Endothelial cell of umbilical vein (primary cell): ENCODE measurements at regions not wholly inside any gene's neighbourhood (a gene's known extent, or its start where the extent isn't known, plus 50 kb on each side); places are given as distances from the start of the nearest gene placed in this dataset.

Source experiments
- BruUV-seq: library from RNA; stranded (reverse); fragments of 400-500 nt; replicated peaks from 2 replicates; lab custom pipeline; 2021; lab: Mats Ljungman, UMichigan
- CTCF ChIA-PET: fragments of 300-600, 350-600 bp; sonication (Branson Sonifier 250); formaldehyde crosslinking; loops from one replicate; lab custom pipeline; 2021; ENCODE audit warnings: antibody characterized with exemption, inconsistent platforms; lab: Charles Lee
- POLR2A ChIA-PET: fragments of 300-600, 350-600 bp; sonication (Branson Sonifier 250); formaldehyde crosslinking; loops from one replicate; lab custom pipeline; 2021; ENCODE audit warnings: antibody characterized with exemption, inconsistent platforms; lab: Charles Lee
- DNase-seq: peaks from one replicate; pipeline ENCODE4 v3.0.0-alpha.2; 2011; ENCODE audit warnings: low read depth, low spot score
- FAIRE-seq: peaks from 2 replicates; lab custom pipeline; 2011; peaks lifted over from hg19 to GRCh38; lab: Jason Lieb, UNC
- H2AFZ ChIP-seq: 2 replicates; pipeline ENCODE4 v1.6.0; 2012; ENCODE audit warnings: low read depth, low read length, control low read depth, inconsistent platforms
- H3K27ac ChIP-seq: 2 replicates; pipeline ENCODE4 v1.5.1; 2011; ENCODE audit warnings: low read depth, mild to moderate bottlenecking, control low read depth, low read length, moderate library complexity; ENCODE audit not compliant: insufficient read depth
- H3K27me3 ChIP-seq, 2 experiments: 2 replicates each; pipeline versions ENCODE4 v1.6.0 to v1.6.1; 2011; ENCODE audit warnings: low read length in 2 of 2, mixed read lengths in 1 of 2; ENCODE audit not compliant: control insufficient read depth in 2 of 2, insufficient read depth in 2 of 2
- H3K36me3 ChIP-seq, 2 experiments: 2 replicates in 1 of 2; 3 replicates in 1 of 2; pipeline ENCODE4 v1.5.1; 2011; ENCODE audit warnings: low read length in 2 of 2, mild to moderate bottlenecking in 1 of 2, moderate library complexity in 1 of 2; ENCODE audit not compliant: control insufficient read depth in 2 of 2, insufficient read depth in 2 of 2; ENCODE audit errors: extremely low read depth in 1 of 2
- H3K4me1 ChIP-seq: 3 replicates; pipeline ENCODE4 v1.5.1; 2011; ENCODE audit warnings: mild to moderate bottlenecking, low read length; ENCODE audit not compliant: control insufficient read depth, insufficient read depth; ENCODE audit errors: extremely low read depth
- H3K4me2 ChIP-seq: 2 replicates; pipeline ENCODE4 v1.6.1; 2011; ENCODE audit warnings: low read length, control low read depth, mixed read lengths; ENCODE audit not compliant: insufficient read depth
- H3K4me3 ChIP-seq, 3 experiments: fragments of 200-600 bp in 1 of 3; sonication (generic), shearing (Covaris generic) in 1 of 3; replicated peaks in 1 of 3; 2 replicates each; pipeline ENCODE4 v1.5.1; 2011 to 2016; ENCODE audit warnings: control low read depth in 3 of 3, low read length in 3 of 3, mild to moderate bottlenecking in 2 of 3, inconsistent platforms in 1 of 3, low read depth in 1 of 3, moderate library complexity in 1 of 3; ENCODE audit not compliant: insufficient read depth in 1 of 3
- H3K79me2 ChIP-seq: 2 replicates; pipeline ENCODE4 v1.6.0; 2012; ENCODE audit warnings: low read length, inconsistent platforms; ENCODE audit not compliant: control insufficient read depth, insufficient read depth
- H3K9ac ChIP-seq: replicated peaks from 2 replicates; pipeline ENCODE3; 2011; ENCODE audit warnings: low read length, control low read depth; ENCODE audit not compliant: insufficient read depth; ENCODE audit errors: extremely low read depth
- H3K9me1 ChIP-seq: replicated peaks from 3 replicates; pipeline ENCODE4 v1.6.0; 2011; ENCODE audit warnings: mild to moderate bottlenecking, low read length; ENCODE audit not compliant: control insufficient read depth, insufficient read depth; ENCODE audit errors: extremely low read depth
- H3K9me3 ChIP-seq: replicated peaks from 2 replicates; pipeline ENCODE4 v1.5.1; 2012; ENCODE audit warnings: low read length, inconsistent platforms; ENCODE audit not compliant: control insufficient read depth, insufficient read depth
- H4K20me1 ChIP-seq: replicated peaks from 2 replicates; pipeline ENCODE3; 2011; ENCODE audit warnings: mild to moderate bottlenecking, low read length; ENCODE audit not compliant: control insufficient read depth, insufficient read depth; ENCODE audit errors: extremely low read depth
- EZH2 ChIP-seq: IDR thresholded peaks from 2 replicates; pipeline ENCODE4 v1.6.1; 2012; ENCODE audit warnings: borderline replicate concordance, low read depth, mild to moderate bottlenecking, moderate library complexity, low read length, inconsistent platforms; ENCODE audit not compliant: severe bottlenecking
- FOS ChIP-seq: IDR thresholded peaks from 2 replicates; pipeline ENCODE4 v1.6.1; 2011; ENCODE audit warnings: mild to moderate bottlenecking, low read length, moderate library complexity, borderline replicate concordance; ENCODE audit not compliant: insufficient read depth
- GATA2 ChIP-seq: IDR thresholded peaks from 2 replicates; pipeline ENCODE4 v1.7.0; 2011; ENCODE audit warnings: low read depth, mild to moderate bottlenecking, moderate library complexity, mixed read lengths, low read length; ENCODE audit not compliant: insufficient read length, insufficient read depth
- JUN ChIP-seq: IDR thresholded peaks from 2 replicates; pipeline ENCODE4 v1.6.1; 2011; ENCODE audit warnings: borderline replicate concordance, low read depth; ENCODE audit not compliant: insufficient read length, insufficient read depth
- MYC ChIP-seq: IDR thresholded peaks from one replicate; pipeline ENCODE4 v1.6.1; 2011; ENCODE audit warnings: mild to moderate bottlenecking, low read depth, low read length
- POLR2A ChIP-seq: IDR thresholded peaks from 2 replicates; pipeline ENCODE4 v1.6.1; 2012; ENCODE audit warnings: low read depth, mild to moderate bottlenecking, control low read depth, low read length
- POLR2AphosphoS5 ChIP-seq: IDR thresholded peaks from 2 replicates; pipeline ENCODE4 v1.6.1; 2012; ENCODE audit warnings: low read depth, mild to moderate bottlenecking, control low read depth, low read length, moderate library complexity; ENCODE audit not compliant: insufficient read depth
- dilution Hi-C: fragments of 300-500 bp; cut with MboI; formaldehyde crosslinking; loops from one replicate; pipeline ENCODE4 v1.15.0; 2019; ENCODE audit warnings: low sequenced_read_pairs; ENCODE audit not compliant: extremely low pct_ligation_motif_present
- intact Hi-C: fragments of 100-400 bp; cut with micrococcal nuclease; formaldehyde crosslinking; loops from one replicate; pipeline ENCODE4 v1.10.0; 2022
- TF ChIP-seq, protein P1 (sequence below), 2 donors: IDR thresholded peaks; 1 replicate in 1 of 2; 2 replicates in 1 of 2; pipeline ENCODE4 v1.5.1; 2011; ENCODE audit warnings: low read length in 2 of 2, mild to moderate bottlenecking in 2 of 2, moderate library complexity in 2 of 2, control low read depth in 1 of 2, inconsistent platforms in 1 of 2, low read depth in 1 of 2; ENCODE audit not compliant: insufficient read depth in 1 of 2; ENCODE audit errors: extremely low read depth in 1 of 2
- TF ChIP-seq, protein P2 (sequence below): IDR thresholded peaks from 2 replicates; pipeline ENCODE4 v1.6.1; 2011; ENCODE audit not compliant: insufficient read depth, insufficient read length

DNA sequence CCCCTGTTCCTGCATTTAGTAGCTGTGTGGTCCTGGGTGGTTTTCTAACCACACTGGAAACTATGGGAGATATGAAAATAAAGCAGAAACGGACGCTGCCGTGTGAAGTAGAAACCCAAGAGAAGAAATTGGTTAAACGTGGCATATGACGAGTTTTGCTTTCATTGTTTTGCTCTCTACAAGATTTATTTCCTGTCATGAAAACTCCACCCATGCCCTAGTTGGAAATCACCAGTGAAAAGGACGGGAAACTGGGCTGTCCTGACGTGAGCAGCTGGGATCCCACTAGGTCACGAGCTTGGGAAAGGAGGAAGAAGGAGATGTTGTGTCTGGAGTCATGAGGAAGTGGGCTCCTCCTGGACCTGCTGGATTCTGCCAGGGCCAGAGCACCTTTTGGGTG lies 120.8 kb upstream of the GADD45A start:
- Histone ChIP-seq H3K27me3 (no peaks in the 10 kb centered on the region), H4K20me1 (no peaks in the 10 kb centered on the region), H3K9me3 (no peaks in the 10 kb centered on the region), H3K9me1 (no peaks in the 10 kb centered on the region), H2AFZ (peak overlapping the region; percentile 90), H3K4me2 (no peak overlapping the region), H3K79me2 (no peaks in the 10 kb centered on the region), H3K9ac (no peak overlapping the region), H3K4me3 (no peak overlapping the region), H3K36me3 (no peaks in the 10 kb centered on the region), H3K27ac (peak overlapping the region; percentile 51), H3K4me1 (peaks cover 11% of the 10 kb centered on the region)
- dilution Hi-C loops: no loop called here
- CTCF ChIA-PET: interaction anchor here (0.6 to 0.9 kb wide), 3 partner anchors 29 to 196 kb away, joined by 3 to 4 read pairs (median 3); no protein-coding TSS in a partner anchor
- intact Hi-C loops: no loop called here
- DNase-seq (peak; percentile 91), FAIRE-seq (peak; percentile 68)
- TF ChIP-seq FOS (no peak), JUN (no peak), GATA2 (no peak), POLR2A (no peak), EZH2 (no peak), MYC (no peak), POLR2AphosphoS5 (no peak)
- TF ChIP-seq, protein P1, sequence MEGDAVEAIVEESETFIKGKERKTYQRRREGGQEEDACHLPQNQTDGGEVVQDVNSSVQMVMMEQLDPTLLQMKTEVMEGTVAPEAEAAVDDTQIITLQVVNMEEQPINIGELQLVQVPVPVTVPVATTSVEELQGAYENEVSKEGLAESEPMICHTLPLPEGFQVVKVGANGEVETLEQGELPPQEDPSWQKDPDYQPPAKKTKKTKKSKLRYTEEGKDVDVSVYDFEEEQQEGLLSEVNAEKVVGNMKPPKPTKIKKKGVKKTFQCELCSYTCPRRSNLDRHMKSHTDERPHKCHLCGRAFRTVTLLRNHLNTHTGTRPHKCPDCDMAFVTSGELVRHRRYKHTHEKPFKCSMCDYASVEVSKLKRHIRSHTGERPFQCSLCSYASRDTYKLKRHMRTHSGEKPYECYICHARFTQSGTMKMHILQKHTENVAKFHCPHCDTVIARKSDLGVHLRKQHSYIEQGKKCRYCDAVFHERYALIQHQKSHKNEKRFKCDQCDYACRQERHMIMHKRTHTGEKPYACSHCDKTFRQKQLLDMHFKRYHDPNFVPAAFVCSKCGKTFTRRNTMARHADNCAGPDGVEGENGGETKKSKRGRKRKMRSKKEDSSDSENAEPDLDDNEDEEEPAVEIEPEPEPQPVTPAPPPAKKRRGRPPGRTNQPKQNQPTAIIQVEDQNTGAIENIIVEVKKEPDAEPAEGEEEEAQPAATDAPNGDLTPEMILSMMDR (IDR thresholded peaks at IDR 0.05; ENCODE audit: extremely low read depth in 1 of 2, insufficient read depth in 1 of 2, low read depth in 1 of 2, low read length in 2 of 2): no peak
- TF ChIP-seq, protein P2, sequence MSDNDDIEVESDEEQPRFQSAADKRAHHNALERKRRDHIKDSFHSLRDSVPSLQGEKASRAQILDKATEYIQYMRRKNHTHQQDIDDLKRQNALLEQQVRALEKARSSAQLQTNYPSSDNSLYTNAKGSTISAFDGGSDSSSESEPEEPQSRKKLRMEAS: no peak
- POLR2A ChIA-PET: no interaction called here
- BruUV-seq: no TSS peak
